WERI-Rb-1 (cell line): ENCODE measurements at regions not wholly inside any gene's neighbourhood (a gene's known extent, or its start where the extent isn't known, plus 50 kb on each side); places are given as distances from the start of the nearest gene placed in this dataset.
A peak's percentile ranks its signal among the peaks of the same experiment; 100 is the strongest.

Source experiments
- DNase-seq: peaks from one replicate; pipeline ENCODE4 v3.0.0-alpha.2; 2020
- H3K27ac ChIP-seq: fragments of 250-450 bp; sonication (Bioruptor Pico); 2 replicates; pipeline ENCODE4 v1.5.1; 2020; ENCODE audit warnings: mild to moderate bottlenecking, moderate library complexity
- H3K27me3 ChIP-seq: fragments of 250-450 bp; sonication (Bioruptor Pico); 2 replicates; pipeline ENCODE4 v1.5.1; 2021; ENCODE audit warnings: mild to moderate bottlenecking, low read depth, moderate library complexity; ENCODE audit not compliant: insufficient read depth, severe bottlenecking
- H3K36me3 ChIP-seq: fragments of 250-450 bp; sonication (Bioruptor Pico); 2 replicates; pipeline ENCODE4 v1.5.1; 2020; ENCODE audit warnings: mild to moderate bottlenecking, moderate library complexity
- H3K4me3 ChIP-seq: 2 replicates; pipeline ENCODE4 v1.5.1; 2011; ENCODE audit warnings: low read depth, mild to moderate bottlenecking, control low read depth, low read length
- H3K9me3 ChIP-seq: fragments of 250-450 bp; sonication (Bioruptor Pico); 2 replicates; pipeline ENCODE4 v1.5.1; 2021; ENCODE audit warnings: mild to moderate bottlenecking, moderate library complexity; ENCODE audit not compliant: severe bottlenecking
- TF ChIP-seq, protein P1 (sequence below): IDR thresholded peaks from 2 replicates; pipeline ENCODE4 v1.5.1; 2011; ENCODE audit warnings: low read depth, mild to moderate bottlenecking, control low read depth, inconsistent platforms, low read length

GRCh38 chr9:95623640-95624039, 106.9 kb upstream of the PTCH1 start:
- no peak for DNase-seq
- Histone ChIP-seq H3K27me3 (peaks cover 1% of the 10 kb centered on the region), H3K4me3 (no peak overlapping the region), H3K9me3 (no peaks in the 10 kb centered on the region), H3K36me3 (no peaks in the 10 kb centered on the region), H3K27ac (no peak overlapping the region)
- TF ChIP-seq, protein P1, sequence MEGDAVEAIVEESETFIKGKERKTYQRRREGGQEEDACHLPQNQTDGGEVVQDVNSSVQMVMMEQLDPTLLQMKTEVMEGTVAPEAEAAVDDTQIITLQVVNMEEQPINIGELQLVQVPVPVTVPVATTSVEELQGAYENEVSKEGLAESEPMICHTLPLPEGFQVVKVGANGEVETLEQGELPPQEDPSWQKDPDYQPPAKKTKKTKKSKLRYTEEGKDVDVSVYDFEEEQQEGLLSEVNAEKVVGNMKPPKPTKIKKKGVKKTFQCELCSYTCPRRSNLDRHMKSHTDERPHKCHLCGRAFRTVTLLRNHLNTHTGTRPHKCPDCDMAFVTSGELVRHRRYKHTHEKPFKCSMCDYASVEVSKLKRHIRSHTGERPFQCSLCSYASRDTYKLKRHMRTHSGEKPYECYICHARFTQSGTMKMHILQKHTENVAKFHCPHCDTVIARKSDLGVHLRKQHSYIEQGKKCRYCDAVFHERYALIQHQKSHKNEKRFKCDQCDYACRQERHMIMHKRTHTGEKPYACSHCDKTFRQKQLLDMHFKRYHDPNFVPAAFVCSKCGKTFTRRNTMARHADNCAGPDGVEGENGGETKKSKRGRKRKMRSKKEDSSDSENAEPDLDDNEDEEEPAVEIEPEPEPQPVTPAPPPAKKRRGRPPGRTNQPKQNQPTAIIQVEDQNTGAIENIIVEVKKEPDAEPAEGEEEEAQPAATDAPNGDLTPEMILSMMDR: no peak

- TF ChIP-seq, protein P1: no peak
- Histone ChIP-seq H3K27me3 (peaks cover 25% of the 10 kb centered on the region), H3K36me3 (no peaks in the 10 kb centered on the region), H3K4me3 (no peak overlapping the region), H3K27ac (no peak overlapping the region), H3K9me3 (no peaks in the 10 kb centered on the region)
- no peak for DNase-seq
Observed at GRCh38 chr9:95620722-95621121, 104.0 kb upstream of the PTCH1 start.

- no peak overlapping the region for H3K4me3 ChIP-seq
- TF ChIP-seq, protein P1: no peak
- DNase-seq: no peak
Observed at GRCh38 chr9:95620314-95620713, 103.5 kb upstream of the PTCH1 start.

DNA sequence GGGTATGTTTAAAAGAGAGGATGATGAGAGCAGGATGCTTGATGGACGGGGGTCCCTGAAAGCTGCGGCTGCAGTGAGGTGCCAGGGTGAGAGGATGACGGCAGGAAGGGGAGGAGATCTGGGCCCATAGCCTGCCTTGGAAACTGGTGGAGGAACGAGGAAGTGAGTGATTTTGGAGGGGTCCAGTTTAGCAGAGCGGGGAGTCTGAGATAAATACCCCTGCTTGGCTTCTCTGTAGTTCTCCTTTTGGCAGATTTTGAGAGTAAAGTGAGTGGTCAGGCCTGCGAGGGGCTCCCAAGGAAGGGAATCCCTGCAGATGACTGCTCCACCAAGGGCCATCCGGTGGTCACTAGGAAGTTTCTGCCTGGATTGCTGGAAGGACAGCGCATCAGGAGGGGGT, 98.5 kb upstream of the PTCH1 start:
- Histone ChIP-seq H3K27me3 (peaks cover 68% of the 10 kb centered on the region), H3K9me3 (peaks cover 7% of the 10 kb centered on the region), H3K27ac (no peak overlapping the region), H3K4me3 (no peak overlapping the region), H3K36me3 (no peaks in the 10 kb centered on the region)
- DNase-seq: no peak
- TF ChIP-seq, protein P1: no peak

More at GRCh38 chr9:95620314-95620713, 103.5 kb upstream of the PTCH1 start:
- no peaks in the 10 kb centered on the region for H3K9me3 ChIP-seq
- no peak overlapping the region for H3K27ac ChIP-seq
- no peaks in the 10 kb centered on the region for H3K36me3 ChIP-seq
- H3K27me3 ChIP-seq: peaks cover 27% of the 10 kb centered on the region

DNA sequence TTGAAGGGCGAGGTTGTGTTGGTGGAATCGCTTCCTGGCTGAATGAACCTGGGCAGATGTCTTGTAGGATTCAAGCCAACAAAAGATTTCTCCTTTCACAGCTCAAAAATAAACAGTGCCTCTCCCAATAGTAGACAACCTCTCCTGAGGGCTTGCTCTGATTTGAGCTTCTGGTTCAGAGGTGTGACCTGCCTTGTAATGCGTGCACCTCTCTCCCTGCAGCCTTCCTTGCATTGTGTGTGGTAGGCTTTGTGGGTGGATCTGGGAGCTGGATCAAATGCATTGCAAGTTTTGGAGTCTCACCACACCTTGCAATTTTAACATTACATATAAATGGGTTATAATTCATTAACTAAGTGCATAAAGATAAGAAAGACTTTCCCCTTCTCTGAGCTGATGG, 96.9 kb upstream of the PTCH1 start:
- Histone ChIP-seq H3K27me3 (peaks cover 83% of the 10 kb centered on the region), H3K4me3 (no peak overlapping the region), H3K36me3 (no peaks in the 10 kb centered on the region), H3K9me3 (peaks cover 7% of the 10 kb centered on the region), H3K27ac (no peak overlapping the region)
- no peak for DNase-seq
- TF ChIP-seq, protein P1: no peak

- DNase-seq: peak; percentile 76
- Histone ChIP-seq H3K27me3 (peaks cover 74% of the 10 kb centered on the region), H3K36me3 (no peaks in the 10 kb centered on the region), H3K9me3 (peaks cover 7% of the 10 kb centered on the region), H3K4me3 (no peak overlapping the region), H3K27ac (no peak overlapping the region)
- TF ChIP-seq, protein P1: no peak
Observed at GRCh38 chr9:95611354-95611753, 94.6 kb upstream of the PTCH1 start.
